Activated CD8-positive, alpha-beta memory T cell treated with anti-CD3 and anti-CD28 coated beads for 24 hours (primary cell): ENCODE measurements at regions not wholly inside any gene's neighbourhood (a gene's known extent, or its start where the extent isn't known, plus 50 kb on each side); places are given as distances from the start of the nearest gene placed in this dataset.
"Not testable (repeated sequence)": the region's sequence is repeated elsewhere in the genome, so short reads cannot be mapped to it uniquely, and the experiment has no call there.

ENCODE experiments used
- DNase-seq: peaks from one replicate; pipeline ENCODE4 v3.0.0-alpha.2; 2020

DNA sequence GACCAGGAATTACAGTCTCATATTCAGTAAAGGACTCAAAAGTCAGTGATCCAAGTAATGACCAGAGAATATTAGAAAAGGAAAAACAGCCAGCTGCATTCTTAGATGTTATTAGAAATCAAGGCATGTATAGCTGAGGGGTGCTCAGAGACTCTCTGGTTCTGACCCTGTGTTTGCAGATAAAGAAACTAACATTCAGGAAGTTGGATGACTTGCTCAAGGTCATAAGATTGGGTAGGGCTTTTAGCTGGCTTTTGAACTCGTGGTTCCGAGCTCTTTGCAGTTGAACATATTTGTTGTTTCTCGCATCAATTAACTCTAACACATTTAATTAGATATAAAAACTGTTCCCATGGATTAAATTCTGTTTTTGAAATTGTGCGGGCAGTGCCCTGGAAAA lies 62.5 kb upstream of the ENPP6 start:
- no peak for DNase-seq

GRCh38 chr4:184279496-184280061 lies 61.9 kb upstream of the ENPP6 start:
- DNase-seq, result no peak

DNA sequence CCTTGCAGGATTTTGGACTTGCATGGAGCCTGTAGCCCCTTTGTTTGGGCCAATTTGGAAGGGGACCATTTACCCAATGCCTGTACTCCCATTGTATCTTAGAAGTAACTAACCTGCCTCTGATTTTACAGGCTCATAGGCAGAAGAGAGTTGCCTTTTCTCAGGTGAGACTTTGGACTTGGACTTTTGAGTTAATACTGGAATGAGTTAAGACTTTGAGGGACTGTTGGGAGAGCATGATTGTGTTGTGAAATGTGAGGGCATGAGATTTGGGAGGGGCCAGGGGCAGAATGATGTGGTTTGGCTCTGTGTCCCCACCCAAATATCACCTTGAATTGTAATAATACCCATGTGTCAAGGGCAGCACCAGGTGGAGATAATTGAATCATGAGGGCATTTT lies 60.1 kb upstream of the ENPP6 start:
- peak; percentile 54 for DNase-seq

- DNase-seq, result not testable (repeated sequence)
Observed at GRCh38 chr4:184277010-184277409, 59.3 kb upstream of the ENPP6 start.

DNA sequence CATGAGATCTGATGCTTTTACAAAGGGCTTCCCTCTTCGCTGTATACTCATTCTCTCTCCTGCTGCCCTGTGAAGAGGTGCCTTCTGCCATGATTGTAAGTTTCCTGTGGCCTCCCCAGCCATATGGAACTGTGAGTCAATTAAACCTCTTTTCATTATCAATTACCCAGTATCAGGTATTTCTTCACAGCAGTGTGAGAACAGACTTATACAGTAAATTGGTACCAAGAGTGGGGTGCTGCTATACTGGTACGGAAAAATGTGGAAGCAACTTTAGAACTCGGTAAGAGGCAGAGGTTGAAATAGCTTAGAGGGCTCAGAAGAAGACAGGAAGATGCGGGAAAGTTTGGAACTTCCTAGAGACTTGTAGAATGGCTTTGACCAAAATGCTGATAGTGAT lies 58.7 kb upstream of the ENPP6 start:
- DNase-seq, result not testable (repeated sequence)

- no peak for DNase-seq
Observed at GRCh38 chr4:184275766-184276165, 58.1 kb upstream of the ENPP6 start.

DNA sequence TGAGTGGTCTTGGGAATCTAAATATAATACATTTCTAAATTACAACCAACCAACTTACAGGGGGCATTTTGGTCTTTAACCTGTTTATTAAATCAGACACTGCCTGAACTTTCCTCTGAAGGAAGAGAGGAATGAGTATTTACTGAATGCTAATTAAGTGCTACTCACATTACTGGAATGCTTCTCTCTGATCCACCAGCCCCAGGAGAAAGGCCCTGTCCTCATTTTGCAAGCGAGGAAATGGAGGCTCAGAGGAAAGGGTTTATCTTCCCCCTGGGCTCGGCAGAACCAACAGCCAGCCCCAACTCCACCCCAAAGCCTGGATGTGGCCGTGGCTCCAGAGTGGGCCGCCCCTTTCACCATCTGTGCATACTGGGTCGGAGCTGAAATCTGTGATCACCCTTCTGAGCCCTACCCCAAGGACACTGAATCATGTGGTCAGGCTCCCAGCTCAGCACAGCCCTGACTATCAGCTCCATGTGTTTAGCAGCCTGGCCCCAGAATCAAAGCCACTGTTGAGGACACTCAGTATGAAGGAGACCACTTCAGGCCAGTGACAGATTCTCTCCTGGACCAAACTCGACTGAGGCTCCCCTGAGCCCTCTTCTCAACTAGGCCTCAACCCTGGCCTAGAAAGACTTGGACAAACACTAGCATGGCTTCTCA lies 56.7 kb upstream of the ENPP6 start:
- no peak for DNase-seq

GRCh38 chr4:184273166-184274147 lies 55.8 kb upstream of the ENPP6 start:
- DNase-seq, result peak; percentile 53

DNA sequence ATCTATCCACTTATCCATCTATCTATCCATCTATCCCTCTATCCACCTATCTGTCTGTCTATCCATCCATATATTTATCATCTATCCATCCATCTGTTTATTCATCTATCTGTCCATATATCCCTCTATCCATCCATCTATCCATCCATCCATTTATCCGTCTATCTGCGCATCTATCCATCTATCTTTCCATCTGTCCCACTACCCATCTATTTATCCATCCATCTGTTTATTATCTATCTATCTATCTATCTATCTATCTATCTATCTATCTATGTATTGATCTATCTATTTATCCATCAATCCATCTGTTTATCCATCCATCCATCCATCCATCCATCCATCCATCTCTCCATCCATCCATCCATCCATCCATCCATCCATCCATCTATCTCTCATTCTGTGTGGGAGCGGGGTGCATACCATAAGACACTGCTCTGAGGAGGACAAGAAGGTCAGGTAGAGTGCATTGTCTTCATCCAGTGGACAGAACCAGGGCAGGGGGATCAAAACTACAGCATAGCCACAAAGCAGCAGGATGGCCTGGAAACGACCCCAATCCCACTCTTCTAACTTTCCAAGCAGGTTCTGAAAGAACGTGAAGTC lies 53.2 kb upstream of the ENPP6 start:
- DNase-seq, result no peak

- DNase-seq, result peak; percentile 47
Observed at GRCh38 chr4:184269879-184270430, 52.3 kb upstream of the ENPP6 start.

- no peak for DNase-seq
Observed at GRCh38 chr4:184268584-184269160, 51.0 kb upstream of the ENPP6 start.

DNA sequence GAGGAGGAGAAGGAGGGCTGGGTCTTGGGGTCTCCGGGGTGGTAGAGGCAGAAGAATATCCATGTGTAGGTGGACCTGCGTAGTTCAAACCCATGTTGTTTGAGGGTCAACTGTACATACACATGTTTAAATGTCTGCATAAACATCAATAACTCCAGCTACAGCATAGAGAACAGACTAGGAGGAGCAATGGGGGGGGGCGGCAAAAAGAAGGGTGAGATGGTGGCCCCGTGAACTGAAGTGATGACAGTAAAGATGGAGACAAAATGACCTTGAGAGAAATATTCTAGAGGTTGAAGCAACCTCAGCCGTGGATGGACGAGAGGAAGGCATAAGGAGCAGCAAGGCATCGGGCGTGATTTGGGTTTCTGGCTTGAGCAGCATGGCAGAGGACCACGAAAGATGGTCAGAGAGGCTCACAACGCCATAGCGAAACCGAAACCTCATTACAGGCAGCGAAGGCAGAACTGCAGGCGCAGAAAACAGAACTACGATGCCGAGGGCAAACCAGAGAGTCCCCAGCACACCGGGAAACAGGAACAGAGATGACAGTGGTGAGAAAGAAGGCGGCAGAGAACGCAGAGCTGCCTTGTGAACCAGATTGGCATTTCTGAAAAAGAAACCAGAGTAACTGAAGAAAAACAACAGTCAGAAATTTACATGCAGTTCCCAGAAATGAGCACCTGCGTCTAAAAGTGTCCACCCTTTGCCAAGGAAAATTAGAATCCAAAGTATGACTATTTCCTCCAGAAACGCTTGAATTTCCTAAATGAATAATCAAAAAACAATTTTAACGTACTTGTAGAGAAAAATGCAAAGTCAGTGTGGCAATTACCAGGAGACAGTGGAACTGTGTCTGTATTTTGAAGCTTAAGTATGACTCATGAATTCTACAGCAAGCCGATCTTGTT lies 50.3 kb upstream of the ENPP6 start:
- DNase-seq, result peak; percentile 86
